BLaER1 treated with 17β-estradiol and CSF1 and Interleukin-3, amounts not matched to agents 10 nM and 100 nM (cell line): ENCODE measurements at regions not wholly inside any gene's neighbourhood (a gene's known extent, or its start where the extent isn't known, plus 50 kb on each side); places are given as distances from the start of the nearest gene placed in this dataset.
A peak's percentile ranks its signal among the peaks of the same experiment; 100 is the strongest.

Experiments used
- H3K27ac ChIP-seq, 11 experiments: shearing (Covaris generic); formaldehyde crosslinking; 2 replicates each; pipeline ENCODE4 v1.8.1; 2022
- H3K27me3 ChIP-seq, 11 experiments: shearing (Covaris generic); formaldehyde crosslinking; 2 replicates each; pipeline ENCODE4 v1.8.1; 2022
- H3K36me3 ChIP-seq, 11 experiments: shearing (Covaris generic); formaldehyde crosslinking; 2 replicates each; pipeline ENCODE4 v1.8.1; 2022
- H3K4me1 ChIP-seq, 10 experiments: shearing (Covaris generic); formaldehyde crosslinking; 2 replicates each; pipeline ENCODE4 v1.8.1; 2022
- H3K4me2 ChIP-seq, 11 experiments: shearing (Covaris generic); formaldehyde crosslinking; 2 replicates each; pipeline ENCODE4 v1.8.1; 2022
- H3K4me3 ChIP-seq, 10 experiments: shearing (Covaris generic); formaldehyde crosslinking; 2 replicates each; pipeline ENCODE4 v1.8.1; 2022
- H3K9ac ChIP-seq, 11 experiments: shearing (Covaris generic); formaldehyde crosslinking; 2 replicates each; pipeline ENCODE4 v1.8.1; 2022
- H3K9me3 ChIP-seq, 11 experiments: shearing (Covaris generic); formaldehyde crosslinking; replicated peaks in 1 of 11; 2 replicates each; pipeline ENCODE4 v1.8.1; 2022
- H4K20me1 ChIP-seq, 11 experiments: shearing (Covaris generic); formaldehyde crosslinking; 2 replicates each; pipeline ENCODE4 v1.8.1; 2022
- Cebpa-rat ChIP-seq, 11 experiments: shearing (Covaris generic); IDR thresholded peaks; 2 replicates each; pipeline ENCODE4 v1.8.1; 2022

DNA sequence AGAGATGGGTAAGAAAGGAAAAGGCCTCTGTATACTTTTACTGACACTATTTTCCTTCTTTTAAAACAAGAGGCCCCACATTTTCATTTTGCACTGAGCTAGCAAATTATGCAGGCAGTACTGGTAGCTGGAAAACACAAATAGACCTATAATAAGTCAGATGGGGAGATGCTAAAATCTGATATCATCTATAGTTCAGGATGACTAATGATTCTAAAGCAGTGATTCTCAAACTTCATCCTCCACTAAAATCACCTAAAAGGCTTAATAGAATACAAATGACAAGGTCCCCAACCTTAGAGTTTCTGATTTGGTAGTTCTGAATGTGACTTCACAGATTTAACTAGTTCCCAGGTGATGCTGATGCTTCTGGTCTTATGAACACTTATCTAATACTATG, 247.3 kb upstream of the DIPK2B start:
- Histone ChIP-seq H3K4me2 (peak overlapping the region in 9 of 11 experiments; percentile 39 to 79 (median 71); a peak in 18 of 22 replicates), H3K9me3 (no peaks in the 10 kb centered on the region), H3K27me3 (peaks cover 0 to 9% (median 0%) of the 10 kb centered on the region in 11 experiments; a peak in 4 of 22 replicates), H3K9ac (0 out of 22 replicates have a peak overlapping the region, but pooled peaks of 1 of the 11 experiments have one; percentile 35), H3K27ac (peak overlapping the region in 6 of 11 experiments; percentile 17 to 80 (median 62); a peak in 8 of 22 replicates), H3K4me1 (peaks cover 27 to 66% (median 54%) of the 10 kb centered on the region in 10 experiments), H4K20me1 (no peaks in the 10 kb centered on the region), H3K36me3 (no peaks in the 10 kb centered on the region), H3K4me3 (no peak overlapping the region)
- TF ChIP-seq Cebpa-rat (IDR thresholded peaks at IDR 0.05) = no peak

DNA sequence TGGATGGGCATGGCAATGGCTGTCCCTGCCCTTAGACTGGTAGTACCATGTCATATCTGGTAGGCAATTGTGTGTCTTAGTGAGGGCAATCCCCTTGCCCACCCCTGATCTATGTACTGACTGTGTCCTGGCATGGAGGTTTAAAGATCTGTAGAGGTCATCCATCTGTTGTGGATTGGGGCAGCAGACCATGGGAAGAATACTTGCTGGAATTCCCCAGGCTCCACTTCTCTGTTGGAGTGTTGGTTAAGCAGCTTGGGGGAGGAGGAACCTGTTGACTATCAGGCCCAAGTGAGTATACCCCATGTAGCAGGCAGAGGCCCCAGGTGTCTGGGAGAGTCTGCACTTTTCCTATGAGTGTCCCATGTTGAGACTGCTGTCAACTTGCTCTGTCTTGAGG, 246.7 kb upstream of the DIPK2B start:
- Histone ChIP-seq H3K4me1 (peaks cover 27 to 66% (median 54%) of the 10 kb centered on the region in 10 experiments), H4K20me1 (no peaks in the 10 kb centered on the region), H3K4me3 (no peak overlapping the region), H3K9ac (0 out of 22 replicates have a peak overlapping the region, but pooled peaks of 1 of the 11 experiments have one; percentile 21), H3K36me3 (no peaks in the 10 kb centered on the region), H3K4me2 (peak overlapping the region; percentile 45 to 79 (median 71)), H3K9me3 (no peaks in the 10 kb centered on the region), H3K27me3 (peaks cover 0 to 9% (median 0%) of the 10 kb centered on the region in 11 experiments; a peak in 4 of 22 replicates), H3K27ac (peak overlapping the region in 9 of 11 experiments; percentile 27 to 80 (median 48); a peak in 14 of 22 replicates)
- TF ChIP-seq Cebpa-rat (IDR thresholded peaks at IDR 0.05) = no peak

DNA sequence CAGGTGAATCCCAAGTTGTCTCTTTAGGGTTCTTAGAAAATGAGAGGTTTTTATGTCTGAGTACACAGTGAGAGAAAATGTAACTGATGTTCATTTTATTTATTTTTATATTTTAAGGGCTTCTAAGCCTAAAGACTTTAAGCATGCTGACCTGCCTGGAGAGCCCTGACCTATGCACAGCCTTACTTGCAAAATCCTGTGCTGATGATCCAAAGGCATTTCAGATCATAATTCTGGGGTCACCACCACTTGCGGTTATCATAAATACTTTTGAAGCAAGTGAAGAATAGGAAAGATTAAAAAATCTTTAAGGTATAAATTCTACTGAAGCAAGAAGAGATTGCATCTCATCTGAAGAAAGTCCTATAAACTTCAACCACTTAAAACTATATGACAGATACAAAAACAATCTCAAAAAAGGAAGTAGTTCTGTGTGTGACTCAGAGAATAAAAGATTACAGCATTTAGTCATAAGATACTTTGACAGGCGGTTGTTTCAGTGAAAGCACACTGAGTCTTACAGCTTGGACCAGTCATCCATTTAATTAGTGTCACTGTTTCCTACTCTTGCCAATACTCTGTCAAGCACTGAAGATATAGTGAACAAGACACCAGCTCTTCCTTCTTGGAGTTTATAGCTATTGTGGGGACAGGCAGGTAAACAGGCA, 245.2 kb upstream of the DIPK2B start:
- peak overlapping the region in 5 of 11 experiments; percentile 4 to 57 (median 34); a peak in 7 of 22 replicates for H3K9ac ChIP-seq
- H3K27me3 ChIP-seq = peaks cover 0 to 9% (median 0%) of the 10 kb centered on the region in 11 experiments; a peak in 4 of 22 replicates
- peak overlapping the region in 9 of 11 experiments; percentile 27 to 80 (median 55); a peak in 18 of 22 replicates for H3K27ac ChIP-seq
- H3K4me3 ChIP-seq = no peak overlapping the region
- H4K20me1 ChIP-seq = no peaks in the 10 kb centered on the region
- no peaks in the 10 kb centered on the region; a peak in 1 of 22 replicates for H3K9me3 ChIP-seq
- TF ChIP-seq Cebpa-rat (IDR thresholded peaks at IDR 0.05) = peak in 3 of 11 experiments; percentile 41 to 56 (median 50); a peak in 4 of 22 replicates
- H3K4me2 ChIP-seq = peak overlapping the region; percentile 58 to 79 (median 71)
- H3K4me1 ChIP-seq = peaks cover 27 to 59% (median 53%) of the 10 kb centered on the region in 10 experiments
- H3K36me3 ChIP-seq = no peaks in the 10 kb centered on the region

DNA sequence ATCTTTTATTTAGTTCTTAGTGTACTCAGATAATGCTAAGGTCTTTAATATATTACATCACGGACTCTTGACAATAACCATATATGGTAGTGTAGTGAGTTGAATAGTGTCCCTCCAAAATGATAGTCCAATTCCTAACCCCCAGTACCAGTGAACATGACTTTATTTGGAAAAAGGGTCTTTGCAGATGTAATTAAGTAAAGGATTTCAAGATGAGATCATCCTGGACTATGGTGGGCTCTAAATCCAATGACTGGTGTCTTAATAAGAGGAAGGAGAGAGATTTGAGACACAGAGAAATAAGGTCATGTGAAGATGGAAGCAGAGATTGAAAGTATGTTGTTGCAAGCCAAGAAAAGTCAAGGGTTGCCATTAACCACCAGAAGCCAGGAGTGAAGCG, 236.5 kb upstream of the DIPK2B start:
- H3K36me3 ChIP-seq = no peaks in the 10 kb centered on the region
- H3K9me3 ChIP-seq = peaks cover 0 to 4% (median 0%) of the 10 kb centered on the region in 11 experiments; a peak in 2 of 22 replicates
- no peaks in the 10 kb centered on the region for H3K27me3 ChIP-seq
- H3K4me2 ChIP-seq = no peak overlapping the region
- H3K4me3 ChIP-seq = no peak overlapping the region
- no peaks in the 10 kb centered on the region for H4K20me1 ChIP-seq
- no peak overlapping the region for H3K9ac ChIP-seq
- H3K27ac ChIP-seq = no peak overlapping the region
- no peak for TF ChIP-seq Cebpa-rat (IDR thresholded peaks at IDR 0.05)
- no peaks in the 10 kb centered on the region for H3K4me1 ChIP-seq

DNA sequence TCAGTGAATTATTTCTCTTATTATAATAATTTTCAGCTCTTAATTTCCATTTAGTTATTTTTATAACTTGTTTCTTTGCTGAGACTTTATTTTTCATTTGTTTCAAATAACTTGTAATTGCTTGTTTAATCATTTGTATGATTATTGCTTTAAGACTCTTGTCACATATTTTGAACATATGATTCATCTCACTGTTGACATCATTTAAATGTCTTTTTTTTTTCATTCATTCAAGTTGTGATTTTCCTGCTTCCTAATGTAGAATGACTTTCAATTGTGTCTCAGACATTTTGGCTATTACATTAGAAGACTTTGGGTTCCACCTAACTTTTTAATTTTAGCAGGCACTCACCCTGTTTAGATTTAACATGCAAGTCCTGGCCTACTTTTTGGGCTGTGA, 234.8 kb upstream of the DIPK2B start:
- H3K27ac ChIP-seq = no peak overlapping the region
- H4K20me1 ChIP-seq = no peaks in the 10 kb centered on the region
- TF ChIP-seq Cebpa-rat (IDR thresholded peaks at IDR 0.05) = no peak
- H3K36me3 ChIP-seq = no peaks in the 10 kb centered on the region
- no peak overlapping the region for H3K9ac ChIP-seq
- H3K27me3 ChIP-seq = no peaks in the 10 kb centered on the region
- no peaks in the 10 kb centered on the region for H3K4me1 ChIP-seq
- no peak overlapping the region for H3K4me2 ChIP-seq
- no peak overlapping the region for H3K4me3 ChIP-seq
- peaks cover 0 to 5% (median 0%) of the 10 kb centered on the region in 11 experiments; a peak in 2 of 22 replicates for H3K9me3 ChIP-seq

DNA sequence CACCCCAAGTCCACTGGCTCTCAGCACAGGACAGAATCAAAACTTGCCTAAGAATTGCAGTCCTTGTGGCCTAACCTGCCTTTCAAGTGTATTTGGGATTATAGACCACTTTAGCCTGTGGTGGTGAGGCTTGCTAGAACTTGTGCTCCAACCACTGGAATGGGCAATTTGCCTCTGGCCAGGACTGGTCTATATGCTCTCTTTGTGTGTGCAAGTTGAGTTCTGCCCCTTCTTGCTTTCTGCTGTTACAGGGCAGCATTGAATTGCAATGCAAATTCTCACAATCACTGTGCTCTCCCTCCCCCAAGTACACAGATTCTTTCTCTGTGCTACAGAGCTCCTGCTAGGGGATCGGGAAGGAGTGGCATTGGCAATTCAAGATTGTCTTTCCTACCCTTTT, 233.6 kb upstream of the DIPK2B start:
- H3K4me2 ChIP-seq = no peak overlapping the region
- no peaks in the 10 kb centered on the region for H3K4me1 ChIP-seq
- no peak for TF ChIP-seq Cebpa-rat (IDR thresholded peaks at IDR 0.05)
- H3K4me3 ChIP-seq = no peak overlapping the region
- H3K9ac ChIP-seq = no peak overlapping the region
- no peaks in the 10 kb centered on the region for H3K36me3 ChIP-seq
- no peak overlapping the region for H3K27ac ChIP-seq
- H4K20me1 ChIP-seq = no peaks in the 10 kb centered on the region
- H3K27me3 ChIP-seq = no peaks in the 10 kb centered on the region
- peaks cover 0 to 5% (median 0%) of the 10 kb centered on the region in 11 experiments; a peak in 2 of 22 replicates for H3K9me3 ChIP-seq

DNA sequence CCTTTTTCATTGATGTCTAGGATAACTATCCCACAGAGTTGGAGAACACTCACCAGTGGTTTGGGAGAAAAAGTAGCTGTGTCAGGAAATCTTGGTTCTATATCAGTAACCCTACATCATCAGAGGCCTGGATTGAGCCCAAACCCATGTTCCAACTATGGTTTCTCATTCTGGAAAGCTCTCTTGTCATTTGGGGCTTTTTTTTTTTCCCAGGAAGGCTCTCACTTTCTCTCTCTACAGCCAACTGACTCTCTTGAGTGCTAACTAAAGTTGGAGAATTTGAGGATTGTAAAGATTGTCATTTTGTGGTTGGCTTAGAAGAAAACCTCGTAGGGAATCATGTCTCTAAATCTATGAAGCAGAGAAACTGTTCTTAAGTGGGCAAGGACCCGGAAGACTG, 228.2 kb upstream of the DIPK2B start:
- H3K4me1 ChIP-seq = no peaks in the 10 kb centered on the region
- H4K20me1 ChIP-seq = no peaks in the 10 kb centered on the region
- no peak for TF ChIP-seq Cebpa-rat (IDR thresholded peaks at IDR 0.05)
- H3K9me3 ChIP-seq = peaks cover 0 to 5% (median 0%) of the 10 kb centered on the region in 11 experiments; a peak in 2 of 22 replicates
- H3K27me3 ChIP-seq = no peaks in the 10 kb centered on the region
- H3K36me3 ChIP-seq = no peaks in the 10 kb centered on the region
- H3K9ac ChIP-seq = no peak overlapping the region
- H3K27ac ChIP-seq = no peak overlapping the region
- H3K4me3 ChIP-seq = no peak overlapping the region
- no peak overlapping the region for H3K4me2 ChIP-seq

DNA sequence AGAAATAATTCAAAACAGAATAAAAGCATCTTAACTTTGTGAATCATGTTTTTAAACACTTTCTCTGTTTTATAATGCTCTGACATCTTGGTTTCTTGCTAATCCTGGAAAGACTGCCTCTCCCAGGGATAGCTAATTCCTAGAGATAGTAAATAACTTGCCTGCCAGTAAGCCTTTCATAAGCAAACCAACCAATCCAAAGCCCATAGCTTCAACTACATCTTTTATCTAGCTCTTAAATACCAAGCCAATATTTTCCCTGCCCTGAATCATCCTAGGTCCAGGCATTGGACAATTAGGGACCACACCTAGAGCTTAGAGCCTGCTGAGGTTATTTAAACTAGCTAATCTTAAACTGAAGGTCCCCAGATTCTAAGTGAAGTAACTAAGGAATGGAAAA, 223.7 kb upstream of the DIPK2B start:
- no peaks in the 10 kb centered on the region for H3K36me3 ChIP-seq
- peaks cover 0 to 18% (median 0%) of the 10 kb centered on the region in 11 experiments; a peak in 4 of 22 replicates for H3K9me3 ChIP-seq
- H3K4me2 ChIP-seq = no peak overlapping the region
- H3K4me3 ChIP-seq = no peak overlapping the region
- no peak overlapping the region for H3K27ac ChIP-seq
- H3K9ac ChIP-seq = no peak overlapping the region
- H4K20me1 ChIP-seq = no peaks in the 10 kb centered on the region
- TF ChIP-seq Cebpa-rat (IDR thresholded peaks at IDR 0.05) = no peak
- H3K27me3 ChIP-seq = no peaks in the 10 kb centered on the region
- no peaks in the 10 kb centered on the region for H3K4me1 ChIP-seq

DNA sequence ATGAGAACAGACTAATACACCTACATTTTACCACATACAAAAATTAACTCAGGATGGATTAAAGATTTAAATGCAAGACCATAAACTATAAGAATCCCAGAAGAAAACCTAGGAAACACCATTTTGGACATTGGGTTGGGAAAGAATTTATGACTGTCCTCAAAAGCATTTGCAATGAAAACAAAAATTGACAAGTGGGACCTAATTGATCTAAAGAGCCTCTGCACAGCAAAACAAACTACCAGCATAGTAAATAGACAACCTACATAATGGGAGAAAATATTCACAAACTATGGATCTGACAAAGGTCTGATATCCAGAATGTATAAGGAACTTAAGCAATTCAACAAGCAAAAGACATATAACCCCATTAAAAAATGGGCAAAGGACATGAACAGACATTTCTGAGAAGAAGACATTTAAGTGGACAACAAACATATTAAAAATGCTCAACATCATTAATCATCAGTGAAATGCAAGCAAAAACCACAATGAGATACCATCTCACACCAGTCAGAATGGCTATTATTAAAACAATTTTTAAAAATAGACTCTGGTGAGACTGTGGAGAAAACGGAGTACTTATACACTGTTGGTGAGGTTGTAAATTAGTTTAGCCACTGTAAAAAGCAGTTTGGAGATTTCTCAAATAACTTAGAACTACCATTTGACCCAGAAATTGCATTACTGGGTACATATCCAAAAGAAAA, 221.7 kb upstream of the DIPK2B start:
- Histone ChIP-seq H3K4me2 (no peak overlapping the region), H3K4me1 (no peaks in the 10 kb centered on the region), H4K20me1 (no peaks in the 10 kb centered on the region), H3K9me3 (peaks cover 0 to 18% (median 0%) of the 10 kb centered on the region in 11 experiments; a peak in 4 of 22 replicates), H3K27me3 (no peaks in the 10 kb centered on the region), H3K9ac (no peak overlapping the region), H3K27ac (no peak overlapping the region), H3K36me3 (no peaks in the 10 kb centered on the region), H3K4me3 (no peak overlapping the region)
- TF ChIP-seq Cebpa-rat (IDR thresholded peaks at IDR 0.05) = no peak
